Choroid plexus epithelial cell (primary cell): ENCODE measurements at regions not wholly inside any gene's neighbourhood (a gene's known extent, or its start where the extent isn't known, plus 50 kb on each side); places are given as distances from the start of the nearest gene placed in this dataset.
A peak's percentile ranks its signal among the peaks of the same experiment; 100 is the strongest.

Experiments
- DNase-seq: peaks from one replicate; pipeline ENCODE4 v3.0.0-alpha.2; 2010; ENCODE audit warnings: low read depth
- H3K4me3 ChIP-seq: 2 replicates; pipeline ENCODE4 v1.5.1; 2011; ENCODE audit warnings: low read depth, mild to moderate bottlenecking, control low read depth, low read length, moderate library complexity
- CTCF ChIP-seq: conservative IDR thresholded peaks from 2 replicates; pipeline ENCODE4 v1.5.1; 2011; ENCODE audit warnings: low read depth, mild to moderate bottlenecking, control low read depth, inconsistent platforms, low read length, moderate library complexity

GRCh38 chr6:40708049-40708448 lies 120.9 kb upstream of the LRFN2 start:
- no peak for TF ChIP-seq CTCF
- no peak for DNase-seq
- H3K4me3 ChIP-seq = no peak overlapping the region

- TF ChIP-seq CTCF = no peak
- no peak for DNase-seq
- H3K4me3 ChIP-seq = no peak overlapping the region
These were observed 119.0 kb upstream of the LRFN2 start for GRCh38 chr6:40706178-40706577.

GRCh38 chr6:40705354-40705753 lies 118.2 kb upstream of the LRFN2 start:
- DNase-seq = no peak
- TF ChIP-seq CTCF = no peak
- H3K4me3 ChIP-seq = no peak overlapping the region

GRCh38 chr6:40701352-40702007 lies 114.3 kb upstream of the LRFN2 start:
- DNase-seq = no peak
- TF ChIP-seq CTCF = no peak
- no peak overlapping the region for H3K4me3 ChIP-seq

- H3K4me3 ChIP-seq = no peak overlapping the region
- DNase-seq = no peak
- no peak for TF ChIP-seq CTCF
These were observed 112.9 kb upstream of the LRFN2 start for GRCh38 chr6:40700006-40700580.

GRCh38 chr6:40695750-40696415 lies 108.7 kb upstream of the LRFN2 start:
- no peak for DNase-seq
- H3K4me3 ChIP-seq = no peak overlapping the region
- no peak for TF ChIP-seq CTCF

- no peak overlapping the region for H3K4me3 ChIP-seq
- TF ChIP-seq CTCF = no peak
- peak; percentile 46 for DNase-seq
These were observed 108.0 kb upstream of the LRFN2 start for GRCh38 chr6:40695114-40695513.
